SK-MEL-5 (cell line): ENCODE measurements at regions not wholly inside any gene's neighbourhood (a gene's known extent, or its start where the extent isn't known, plus 50 kb on each side); places are given as distances from the start of the nearest gene placed in this dataset.
"Not testable (repeated sequence)": the region's sequence is repeated elsewhere in the genome, so short reads cannot be mapped to it uniquely, and the experiment has no call there.

Source experiments
- DNase-seq: peaks from one replicate; pipeline ENCODE4 v3.0.0-alpha.2; 2016; ENCODE audit warnings: low read depth, low spot score
- in situ Hi-C: cut with HindIII; loops from 2 replicates; pipeline ENCODE4 v1.10.0; 2016; ENCODE audit warnings: low sequenced_read_pairs, high pct_unique_total_duplicates, low pct_unique_long_range_greater_than_20kb

DNA sequence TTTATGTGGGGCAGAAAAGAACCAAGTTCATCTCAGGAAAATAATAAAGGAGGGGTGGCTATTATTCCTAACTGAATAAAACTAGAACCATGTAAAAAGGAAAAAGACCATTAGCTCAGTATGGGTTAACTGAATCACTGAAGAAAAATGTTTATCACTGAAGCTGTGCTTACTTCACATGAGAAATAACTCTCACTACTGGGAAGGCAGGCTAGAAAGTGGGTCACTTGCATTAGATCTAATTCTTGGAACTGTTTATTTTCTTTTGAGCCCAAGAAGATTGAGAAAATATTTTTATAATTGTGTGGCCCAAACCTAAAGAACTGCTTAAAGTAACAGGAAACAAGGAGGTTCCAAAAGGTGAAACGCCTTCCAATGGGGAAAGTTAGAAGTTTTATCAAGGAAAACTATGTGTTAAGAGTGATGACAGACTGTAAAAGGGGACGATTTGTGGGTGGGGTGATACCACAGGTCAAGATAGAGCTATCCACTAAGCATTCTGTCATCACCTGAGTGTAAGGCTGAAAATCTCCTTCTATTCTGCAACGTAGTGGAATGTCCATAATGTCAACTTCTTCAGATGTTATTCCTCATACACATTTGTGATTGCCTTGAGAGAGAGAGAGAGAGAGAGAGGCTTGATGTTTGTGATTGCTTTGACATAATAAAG, 1083.5 kb downstream of the PCDH7 start:
- DNase-seq: no peak
- in situ Hi-C loops: no loop called here

DNA sequence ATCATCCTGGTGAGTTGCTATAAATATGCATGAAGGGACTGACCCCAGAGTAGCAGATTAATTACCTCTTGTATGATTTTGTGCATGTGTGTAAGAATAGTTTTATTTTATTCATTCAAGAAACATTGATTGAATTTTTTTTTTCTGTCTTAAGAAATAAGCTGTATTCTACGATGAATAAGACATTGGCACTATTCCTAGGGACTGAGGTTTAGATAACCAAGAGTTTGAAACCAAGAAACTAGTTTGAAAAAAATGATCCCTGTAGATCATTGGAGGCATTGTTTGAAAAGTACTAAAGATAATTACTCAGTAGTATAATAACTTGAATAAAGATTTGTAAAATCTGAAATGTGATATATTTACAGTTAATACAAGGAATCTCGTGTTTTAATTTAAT, 1086.9 kb downstream of the PCDH7 start:
- in situ Hi-C loops: no loop called here
- no peak for DNase-seq

DNA sequence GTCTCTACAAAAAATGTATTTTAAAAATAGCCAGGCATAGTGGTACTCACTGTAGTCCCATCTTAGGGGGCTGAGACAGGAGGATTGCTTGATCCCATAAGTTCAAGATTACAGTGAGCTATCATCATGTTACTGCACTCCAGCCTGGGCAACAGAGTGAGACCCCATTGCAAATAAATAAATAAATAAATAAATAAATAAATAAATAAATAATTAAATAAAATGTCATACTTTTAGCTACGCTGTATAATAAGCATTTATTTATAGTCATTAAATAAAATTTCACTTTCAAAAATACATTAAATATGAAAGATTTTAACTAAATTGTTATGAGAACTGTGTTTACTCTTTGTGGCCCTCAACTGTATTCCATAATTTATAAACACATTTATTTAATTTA, 1124.2 kb downstream of the PCDH7 start:
- no peak for DNase-seq
- in situ Hi-C loops: no loop called here

DNA sequence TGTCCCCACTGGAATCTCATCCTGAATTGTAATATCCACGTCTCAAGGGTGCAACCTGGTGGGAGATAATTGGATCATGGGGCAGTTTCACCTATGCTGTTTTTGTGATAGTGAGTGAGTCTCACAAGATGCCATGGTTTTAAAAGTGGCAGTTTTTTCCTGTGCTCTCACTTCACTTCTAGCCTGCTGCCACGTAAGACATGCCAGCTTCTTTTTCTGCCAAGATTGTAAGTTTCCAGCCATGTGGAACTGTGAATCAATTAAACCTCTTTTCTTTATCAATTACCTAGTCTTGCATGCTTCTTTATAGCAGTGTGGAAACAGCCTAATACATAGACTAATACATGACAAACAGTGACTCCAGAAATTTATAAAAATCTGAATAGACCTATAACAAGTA, 1131.8 kb downstream of the PCDH7 start:
- DNase-seq: no peak

DNA sequence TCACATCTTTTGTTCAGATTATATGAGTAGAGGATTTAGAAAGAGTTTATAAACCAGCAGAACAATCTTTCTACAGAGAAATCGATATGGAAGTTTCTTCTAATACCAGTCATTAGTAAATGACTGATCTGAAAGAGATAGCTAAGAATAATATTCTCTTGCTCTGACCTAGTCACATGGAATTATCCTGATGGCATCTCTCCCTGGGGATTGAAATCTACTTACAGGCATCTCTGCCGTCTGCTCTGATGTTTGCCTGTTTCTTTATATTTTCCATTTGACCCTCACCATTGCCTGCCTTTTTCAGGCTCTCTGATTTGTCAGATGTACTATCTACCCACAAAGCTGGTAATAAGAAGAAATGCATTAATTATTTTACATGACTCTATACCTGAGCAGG, 1157.3 kb downstream of the PCDH7 start:
- in situ Hi-C loops: no loop called here
- no peak for DNase-seq

More for the DNA sequence above, 1131.8 kb downstream of the PCDH7 start:
- in situ Hi-C loops: no loop called here

DNA sequence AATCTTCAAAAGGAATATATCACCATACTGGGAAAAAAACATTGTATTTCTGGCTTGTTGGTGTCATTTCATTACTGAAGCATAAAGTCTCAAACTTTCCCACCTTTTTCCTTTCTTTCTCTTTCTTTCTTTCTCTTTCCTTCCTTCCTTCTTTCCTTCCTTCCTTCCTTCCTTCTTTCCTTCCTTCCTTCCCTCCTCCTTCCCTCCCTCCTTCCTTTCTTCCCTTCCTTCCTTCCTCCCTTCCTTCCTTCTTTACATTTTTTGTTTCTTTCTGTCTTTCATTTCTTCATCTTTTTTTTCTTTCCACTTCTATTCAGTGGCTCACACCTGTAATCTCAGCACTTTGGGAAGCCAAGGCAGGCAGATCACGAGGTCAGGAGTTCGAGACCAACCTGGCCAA, 1160.7 kb downstream of the PCDH7 start:
- DNase-seq, in situ Hi-C loops: not testable (repeated sequence)

DNA sequence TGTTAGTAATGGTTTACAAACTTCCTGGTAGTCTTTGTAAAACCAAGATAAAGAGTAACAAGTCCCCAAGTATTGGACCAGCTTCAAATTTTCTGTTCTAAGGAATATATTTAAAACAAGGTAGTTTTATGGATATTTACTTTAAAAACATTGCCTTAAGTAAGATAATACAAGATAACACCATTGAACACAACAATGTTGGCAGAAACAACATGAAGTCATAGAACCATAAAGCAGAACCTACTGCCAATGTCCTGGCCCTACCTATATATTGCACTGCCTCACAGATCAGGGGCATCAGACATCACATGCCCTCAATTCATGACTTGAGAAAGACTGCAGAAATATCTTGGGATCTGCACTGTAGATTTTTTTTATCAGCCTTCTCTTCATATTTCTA, 1176.2 kb downstream of the PCDH7 start:
- DNase-seq: no peak
- in situ Hi-C loops: no loop called here

DNA sequence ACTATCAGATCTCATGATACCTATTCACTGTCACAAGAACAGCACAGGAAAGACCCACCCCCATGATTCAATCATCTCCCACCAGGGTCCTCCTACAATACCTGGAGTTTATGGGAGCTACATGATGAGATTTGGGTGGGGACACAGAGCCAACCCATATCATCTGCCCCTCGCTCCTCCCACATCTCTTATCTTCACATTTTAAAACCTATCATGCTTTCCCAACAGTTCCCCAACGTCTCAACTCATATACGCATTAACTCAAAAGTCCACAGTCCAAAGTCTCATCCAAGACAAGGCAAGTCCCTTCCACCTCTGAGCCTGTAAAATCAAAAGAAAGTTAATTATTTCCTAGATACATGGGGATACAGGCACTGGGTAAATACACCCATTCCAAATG, 1185.2 kb downstream of the PCDH7 start:
- in situ Hi-C loops: no loop called here
- no peak for DNase-seq

DNA sequence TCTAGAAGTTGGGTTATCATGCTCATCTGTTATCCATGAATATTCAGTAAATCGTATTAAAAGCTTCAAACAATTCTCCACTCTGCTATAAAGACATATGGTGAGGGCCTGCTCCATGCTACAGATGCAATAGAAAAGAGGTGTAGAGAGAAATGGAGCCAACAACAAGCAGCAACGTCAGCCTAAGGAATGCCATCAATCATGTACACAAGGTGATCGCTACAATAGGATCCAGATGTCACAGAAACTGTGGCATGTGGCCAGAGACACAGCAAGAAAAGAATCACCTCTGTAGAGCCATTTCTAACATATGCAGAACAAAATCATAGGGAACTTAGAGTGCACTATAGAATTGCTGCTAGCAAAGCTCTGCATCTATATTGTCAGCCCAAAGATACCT, 1188.1 kb downstream of the PCDH7 start:
- in situ Hi-C loops: no loop called here
- DNase-seq: no peak

DNA sequence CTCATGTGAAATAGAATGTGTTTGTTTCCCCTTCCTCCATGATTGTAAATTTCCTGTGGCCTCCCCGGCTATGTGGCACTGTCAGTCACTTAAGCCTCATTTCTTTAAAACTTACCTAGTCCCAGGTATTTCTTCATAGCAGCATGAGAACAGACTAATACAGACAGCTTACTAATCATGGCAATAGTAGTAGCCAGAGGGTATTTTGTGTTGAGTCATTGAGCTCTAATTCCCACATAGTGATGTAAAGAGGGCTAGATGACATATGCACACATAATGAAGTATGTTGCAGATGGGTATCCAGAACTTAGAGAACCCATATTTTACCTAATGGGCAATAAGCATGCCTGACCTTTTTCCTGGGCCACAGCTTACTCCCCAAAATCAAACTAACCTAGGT, 1197.2 kb downstream of the PCDH7 start:
- no peak for DNase-seq

DNA sequence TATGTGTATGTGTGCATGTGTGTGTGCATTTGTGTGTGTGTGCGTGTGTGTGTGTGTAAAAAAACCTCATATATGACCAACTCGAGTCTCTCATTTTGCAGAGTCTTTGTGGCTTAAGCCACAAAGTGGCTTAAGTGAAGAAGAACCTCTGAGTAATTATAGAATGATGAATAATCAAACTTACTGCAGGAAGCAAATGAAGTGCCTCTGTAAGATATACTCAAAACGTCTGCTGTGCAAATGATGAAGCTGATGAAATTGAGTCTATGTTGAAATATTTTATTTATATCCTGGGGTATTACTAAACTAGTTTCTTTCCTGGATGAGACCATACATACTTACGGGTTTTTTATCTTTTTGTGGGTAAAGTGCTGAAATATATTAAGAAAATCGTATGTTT, 1198.7 kb downstream of the PCDH7 start:
- no peak for DNase-seq
- in situ Hi-C loops: no loop called here

More for the DNA sequence above, 1197.2 kb downstream of the PCDH7 start:
- in situ Hi-C loops: no loop called here

DNA sequence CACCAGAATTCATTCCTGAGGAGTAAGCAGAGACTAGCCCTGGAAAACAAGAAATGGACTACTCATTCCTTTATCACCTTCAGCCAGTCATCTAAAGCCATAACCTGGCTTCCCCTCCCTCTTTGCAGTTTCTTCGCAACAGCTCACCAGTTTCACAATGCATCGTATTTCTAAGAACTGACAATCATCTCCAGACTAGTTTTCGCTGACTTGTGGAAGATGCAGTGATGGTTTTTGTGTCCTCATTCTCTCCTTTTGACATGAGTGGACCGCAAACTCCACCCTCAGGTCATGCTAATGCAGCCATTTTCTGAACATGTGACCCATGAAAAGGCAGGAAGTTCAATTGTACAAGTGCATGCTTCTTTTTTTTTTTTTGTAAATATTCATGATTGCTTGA, 1203.5 kb downstream of the PCDH7 start:
- no peak for DNase-seq
- in situ Hi-C loops: no loop called here

DNA sequence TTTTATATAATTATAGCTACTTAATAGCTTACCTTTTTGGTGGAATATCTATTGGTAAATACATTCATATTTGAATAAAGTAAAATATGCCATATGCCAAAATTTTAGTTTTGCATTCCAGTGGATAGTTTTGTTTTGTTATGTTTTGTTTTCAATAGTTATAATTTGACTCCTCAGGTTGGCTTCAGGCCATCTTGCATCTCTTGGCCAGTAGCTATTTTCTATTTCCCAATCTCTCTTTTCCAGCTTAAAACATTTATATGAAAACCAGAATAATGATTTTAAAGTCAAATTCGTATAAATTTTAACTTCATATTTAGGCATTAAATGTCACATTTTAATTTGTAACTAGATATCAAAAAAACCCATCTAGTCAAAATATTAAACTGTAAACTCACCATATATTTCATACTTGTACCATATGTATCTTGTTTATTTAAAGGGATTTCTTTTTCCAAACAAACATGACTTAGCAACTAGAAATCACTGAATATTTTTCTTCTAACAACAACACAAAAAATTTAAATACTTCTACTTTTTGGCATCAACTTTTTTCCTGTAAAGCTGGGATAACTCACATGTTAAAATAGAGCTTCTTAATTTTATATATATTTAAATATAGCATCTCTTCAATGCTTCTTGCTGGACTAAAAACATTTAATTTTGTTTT, 1209.6 kb downstream of the PCDH7 start:
- in situ Hi-C loops: no loop called here
- no peak for DNase-seq

DNA sequence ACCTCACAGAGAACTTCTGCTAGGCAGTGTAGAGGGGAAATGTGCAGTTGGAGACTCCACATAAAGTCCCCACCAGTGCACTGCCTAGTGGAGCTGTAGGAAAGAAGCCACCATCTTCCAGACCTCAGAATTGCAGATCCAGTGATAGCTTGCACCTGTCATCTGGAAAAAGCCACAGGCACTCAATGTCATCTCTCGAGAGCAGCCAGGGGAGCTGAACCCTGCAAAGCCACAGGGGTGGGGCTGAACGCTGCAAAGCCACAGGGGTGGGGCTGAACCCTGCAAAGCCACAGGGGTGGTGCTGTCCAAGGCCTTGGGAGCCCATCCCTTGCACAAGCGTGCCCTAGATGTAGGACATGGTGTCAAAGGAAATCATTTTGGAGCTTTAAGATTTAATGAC, 1226.3 kb downstream of the PCDH7 start:
- no peak for DNase-seq
- in situ Hi-C loops: no loop called here

DNA sequence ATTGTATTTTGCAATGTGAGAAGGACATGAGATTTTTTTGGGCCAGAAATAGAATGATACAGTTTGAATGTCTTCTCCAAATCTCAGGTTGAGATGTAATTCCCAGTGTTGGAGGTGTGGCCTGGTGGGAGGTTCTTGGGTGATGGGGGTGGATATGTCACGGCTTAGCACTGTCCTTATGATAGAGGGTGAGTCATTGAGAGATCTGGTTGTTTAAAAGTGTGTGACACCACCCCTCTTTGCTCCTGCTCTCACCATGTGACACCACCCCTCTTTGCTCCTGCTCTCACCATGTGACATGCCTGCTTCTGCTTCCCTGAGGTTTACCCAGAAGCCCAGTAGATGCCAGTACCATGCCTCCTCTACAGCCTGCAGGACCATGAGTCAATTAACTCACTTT, 1226.9 kb downstream of the PCDH7 start:
- in situ Hi-C loops: no loop called here
- DNase-seq: peak; percentile 6

DNA sequence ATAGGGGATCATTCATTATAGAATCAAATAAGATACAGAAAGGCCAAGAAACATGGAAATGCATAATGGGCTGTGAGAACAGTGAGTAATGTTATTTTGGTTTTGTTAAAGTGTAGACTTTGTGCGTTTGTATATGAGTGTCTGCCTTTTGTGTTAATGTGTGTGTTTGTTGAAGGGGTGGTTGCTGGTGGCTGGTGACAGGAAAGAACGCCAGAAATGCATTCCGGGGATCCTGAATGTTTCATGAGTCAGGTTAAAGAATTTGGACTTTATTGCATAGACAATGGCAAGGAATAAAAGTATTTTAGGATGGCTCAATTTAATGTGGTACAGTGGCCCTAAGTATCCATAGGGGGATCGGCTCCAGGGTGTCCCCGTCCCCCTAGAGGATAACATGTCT, 1228.9 kb downstream of the PCDH7 start:
- DNase-seq: no peak
- in situ Hi-C loops: no loop called here

DNA sequence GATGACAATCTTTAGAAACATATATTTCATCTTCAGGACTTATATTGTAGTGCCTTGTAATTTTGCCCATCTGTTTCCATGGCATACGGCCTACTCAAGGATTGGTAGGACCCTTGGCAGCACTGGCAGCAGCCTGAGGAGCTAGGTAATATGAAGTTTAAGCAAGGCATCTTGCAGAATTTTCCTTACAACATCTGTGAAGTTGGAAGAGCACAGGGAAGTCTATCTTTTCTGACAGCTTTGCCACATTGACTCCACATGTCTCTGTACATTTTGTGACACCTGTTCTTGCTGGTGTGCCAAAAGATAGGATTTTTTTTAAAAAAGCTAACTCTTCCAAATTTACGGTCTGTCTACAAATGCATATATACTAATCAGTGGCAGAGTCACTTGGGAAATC, 1235.2 kb downstream of the PCDH7 start:
- in situ Hi-C loops: no loop called here
- DNase-seq: no peak

DNA sequence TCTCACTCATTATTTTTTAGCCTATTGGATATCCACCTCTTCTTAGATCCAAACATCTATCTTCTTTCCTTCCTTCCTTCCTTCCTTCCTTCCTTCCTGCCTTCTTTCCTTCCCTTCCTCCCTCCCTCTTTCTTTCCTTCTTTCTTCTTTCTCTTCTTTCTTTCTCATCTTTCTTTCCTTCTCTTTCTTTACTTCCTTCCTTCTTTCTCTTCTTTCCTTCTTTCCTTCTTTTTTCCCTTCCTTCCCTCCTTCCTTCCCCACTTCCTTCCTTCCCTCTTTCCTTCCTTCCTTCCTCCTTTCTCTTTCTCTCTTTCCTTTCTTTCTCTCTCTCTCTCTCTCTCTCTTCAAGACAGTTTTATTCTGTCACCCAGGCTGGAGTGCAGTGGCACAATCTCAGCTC, 1239.8 kb downstream of the PCDH7 start:
- in situ Hi-C loops: no loop called here
- DNase-seq: no peak

DNA sequence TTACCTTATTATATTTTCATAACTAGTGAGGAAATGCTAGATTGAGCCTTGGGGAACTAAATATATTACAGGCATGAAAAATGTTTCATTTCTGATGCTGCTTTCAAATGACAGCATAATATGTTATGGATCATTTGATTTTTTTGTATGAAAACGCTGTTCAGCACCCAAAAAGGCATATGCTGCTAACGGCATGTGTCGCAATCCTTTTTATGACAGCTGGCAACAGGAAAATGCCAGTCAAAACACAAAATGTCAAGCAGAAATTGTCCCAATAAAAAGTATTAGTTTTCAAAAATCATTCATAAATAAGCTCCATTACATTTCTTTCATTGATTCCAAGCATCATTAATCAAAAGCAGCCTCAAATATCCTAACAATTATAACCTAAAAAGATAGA, 1244.5 kb downstream of the PCDH7 start:
- in situ Hi-C loops: no loop called here
- DNase-seq: no peak

DNA sequence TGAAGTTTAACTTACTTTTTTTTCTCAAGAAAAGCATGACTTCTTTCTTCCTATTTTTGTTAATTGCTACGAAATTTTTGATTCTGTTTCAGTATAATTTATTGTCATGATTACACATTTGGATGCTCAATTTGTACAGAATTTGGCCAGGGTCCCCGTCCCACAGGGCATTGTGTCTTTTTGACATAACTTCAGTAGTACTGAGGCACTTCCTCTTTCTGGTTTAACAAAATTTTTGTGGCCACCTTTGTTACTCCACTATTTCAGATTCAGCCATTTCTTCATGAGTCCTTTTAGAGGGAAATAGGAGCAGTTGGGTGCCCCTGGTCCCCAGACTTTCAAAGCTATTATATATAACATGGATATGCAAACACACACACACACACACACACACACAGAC, 1248.7 kb downstream of the PCDH7 start:
- in situ Hi-C loops: no loop called here

More for the DNA sequence above, 1248.7 kb downstream of the PCDH7 start:
- DNase-seq: no peak
